Erythroblast (primary cell): ENCODE measurements at regions not wholly inside any gene's neighbourhood (a gene's known extent, or its start where the extent isn't known, plus 50 kb on each side); places are given as distances from the start of the nearest gene placed in this dataset.

Experiments
- DNase-seq, 2 experiments: peaks; one replicate each; lab custom pipeline; 2025; lab: John Stamatoyannopoulos, UW
- GATA1 ChIP-seq: IDR thresholded peaks from 2 replicates; pipeline ENCODE4 v1.6.1; 2011; ENCODE audit warnings: low read depth, mild to moderate bottlenecking, control low read depth, low read length, moderate library complexity
- POLR2A ChIP-seq: IDR thresholded peaks from 2 replicates; pipeline ENCODE4 v1.6.1; 2011; ENCODE audit warnings: mild to moderate bottlenecking, low read length

- no peak for DNase-seq
- TF ChIP-seq GATA1: no peak
Measured at GRCh38 chr2:129689653-129690448, 289.6 kb upstream of the RAB6C start.

- no peak for TF ChIP-seq GATA1
- TF ChIP-seq POLR2A: no peak
- no peak for DNase-seq
Measured at GRCh38 chr2:129695496-129695895, 284.0 kb upstream of the RAB6C start.

GRCh38 chr2:129698593-129698992 lies 280.9 kb upstream of the RAB6C start:
- no peak for DNase-seq
- TF ChIP-seq GATA1: no peak
- TF ChIP-seq POLR2A: no peak

GRCh38 chr2:129699781-129700573 lies 279.5 kb upstream of the RAB6C start:
- no peak for DNase-seq
- no peak for TF ChIP-seq POLR2A
- no peak for TF ChIP-seq GATA1

GRCh38 chr2:129702416-129703176 lies 276.9 kb upstream of the RAB6C start:
- no peak for DNase-seq
- no peak for TF ChIP-seq GATA1
- TF ChIP-seq POLR2A: no peak

GRCh38 chr2:129705085-129705484 lies 274.4 kb upstream of the RAB6C start:
- no peak for DNase-seq
- no peak for TF ChIP-seq POLR2A
- TF ChIP-seq GATA1: no peak

- no peak for DNase-seq
- TF ChIP-seq GATA1 (no peak), POLR2A (no peak)
Measured at GRCh38 chr2:129707800-129708199, 271.7 kb upstream of the RAB6C start.

- no peak for DNase-seq
- TF ChIP-seq POLR2A: no peak
- no peak for TF ChIP-seq GATA1
Measured at GRCh38 chr2:129708221-129708967, 271.1 kb upstream of the RAB6C start.

GRCh38 chr2:129709001-129709955 lies 270.2 kb upstream of the RAB6C start:
- TF ChIP-seq POLR2A (no peak), GATA1 (no peak)
- DNase-seq: no peak

GRCh38 chr2:129709956-129710598 lies 269.4 kb upstream of the RAB6C start:
- no peak for TF ChIP-seq GATA1
- TF ChIP-seq POLR2A: no peak
- no peak for DNase-seq

- TF ChIP-seq GATA1: no peak
- DNase-seq: no peak
Measured at GRCh38 chr2:129710670-129711495, 268.6 kb upstream of the RAB6C start.
